Parathyroid adenoma (tissue), 2 donors: ENCODE measurements at regions not wholly inside any gene's neighbourhood (a gene's known extent, or its start where the extent isn't known, plus 50 kb on each side); places are given as distances from the start of the nearest gene placed in this dataset.

Experiments
- H2AFZ ChIP-seq: fragments of 300-600 bp; sonication (generic); one replicate; pipeline ENCODE4 v1.7.0; 2017; ENCODE audit warnings: antibody characterized with exemption, mild to moderate bottlenecking
- H3K27ac ChIP-seq: fragments of 300-600 bp; sonication (generic); one replicate; pipeline ENCODE4 v1.7.0; 2017
- H3K27me3 ChIP-seq: fragments of 300-600 bp; sonication (generic); one replicate; pipeline ENCODE4 v1.7.0; 2017; ENCODE audit warnings: low read length; ENCODE audit not compliant: control insufficient read depth, insufficient read depth
- H3K36me3 ChIP-seq: fragments of 300-600 bp; sonication (generic); one replicate; pipeline ENCODE4 v1.7.0; 2017; ENCODE audit warnings: low read length; ENCODE audit not compliant: control insufficient read depth, insufficient read depth
- H3K4me1 ChIP-seq: fragments of 300-600 bp; sonication (generic); one replicate; pipeline ENCODE4 v1.7.0; 2017; ENCODE audit warnings: control low read depth
- H3K4me2 ChIP-seq: fragments of 300-600 bp; sonication (generic); one replicate; pipeline ENCODE4 v1.7.0; 2017; ENCODE audit warnings: low read length
- H3K4me3 ChIP-seq: fragments of 300-600 bp; sonication (generic); one replicate; pipeline ENCODE4 v1.7.0; 2017; ENCODE audit warnings: low read depth, low read length
- H3K79me2 ChIP-seq: fragments of 300-600 bp; sonication (generic); one replicate; pipeline ENCODE4 v1.7.0; 2017; ENCODE audit warnings: control low read depth
- H3K9ac ChIP-seq: fragments of 300-600 bp; sonication (generic); one replicate; pipeline ENCODE4 v1.7.0; 2017; ENCODE audit warnings: mild to moderate bottlenecking
- H3K9me3 ChIP-seq: fragments of 300-600 bp; sonication (generic); one replicate; pipeline ENCODE4 v1.7.0; 2017; ENCODE audit warnings: low read length; ENCODE audit not compliant: control insufficient read depth
- TF ChIP-seq, protein P1 (sequence below): fragments of 300-600 bp; sonication (generic); IDR thresholded peaks from one replicate; pipeline ENCODE4 v1.7.0; 2017; ENCODE audit warnings: antibody characterized with exemption, mild to moderate bottlenecking
- donor health status: primary hyperparathyroidism.

DNA sequence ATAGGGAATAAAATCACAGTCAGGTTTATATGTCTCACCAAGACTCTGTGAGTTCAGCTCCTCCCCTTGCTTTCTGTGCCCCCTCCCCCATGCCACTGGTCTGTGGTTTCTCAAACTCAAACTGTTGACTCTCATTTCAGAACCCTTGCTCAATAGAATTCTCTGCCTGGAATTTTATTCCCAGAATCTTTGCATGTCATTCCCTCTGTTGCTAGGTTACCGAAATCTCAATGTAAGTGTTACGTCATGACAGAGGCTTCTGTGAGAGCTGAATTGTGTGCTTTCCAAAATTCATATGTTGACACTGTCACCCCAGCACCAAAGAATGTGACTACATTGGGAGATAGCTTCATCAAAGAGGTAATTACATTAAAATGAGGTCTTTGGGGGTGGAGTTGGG lies 1938.8 kb downstream of the TP53TG3F start:
- Histone ChIP-seq H3K27me3 (no peaks in the 10 kb centered on the region), H3K9ac (no peak overlapping the region), H3K36me3 (no peaks in the 10 kb centered on the region), H3K27ac (no peak overlapping the region), H3K79me2 (no peaks in the 10 kb centered on the region), H2AFZ (no peak overlapping the region), H3K4me1 (no peaks in the 10 kb centered on the region), H3K4me2 (no peak overlapping the region), H3K4me3 (no peak overlapping the region), H3K9me3 (no peaks in the 10 kb centered on the region)
- TF ChIP-seq, protein P1, sequence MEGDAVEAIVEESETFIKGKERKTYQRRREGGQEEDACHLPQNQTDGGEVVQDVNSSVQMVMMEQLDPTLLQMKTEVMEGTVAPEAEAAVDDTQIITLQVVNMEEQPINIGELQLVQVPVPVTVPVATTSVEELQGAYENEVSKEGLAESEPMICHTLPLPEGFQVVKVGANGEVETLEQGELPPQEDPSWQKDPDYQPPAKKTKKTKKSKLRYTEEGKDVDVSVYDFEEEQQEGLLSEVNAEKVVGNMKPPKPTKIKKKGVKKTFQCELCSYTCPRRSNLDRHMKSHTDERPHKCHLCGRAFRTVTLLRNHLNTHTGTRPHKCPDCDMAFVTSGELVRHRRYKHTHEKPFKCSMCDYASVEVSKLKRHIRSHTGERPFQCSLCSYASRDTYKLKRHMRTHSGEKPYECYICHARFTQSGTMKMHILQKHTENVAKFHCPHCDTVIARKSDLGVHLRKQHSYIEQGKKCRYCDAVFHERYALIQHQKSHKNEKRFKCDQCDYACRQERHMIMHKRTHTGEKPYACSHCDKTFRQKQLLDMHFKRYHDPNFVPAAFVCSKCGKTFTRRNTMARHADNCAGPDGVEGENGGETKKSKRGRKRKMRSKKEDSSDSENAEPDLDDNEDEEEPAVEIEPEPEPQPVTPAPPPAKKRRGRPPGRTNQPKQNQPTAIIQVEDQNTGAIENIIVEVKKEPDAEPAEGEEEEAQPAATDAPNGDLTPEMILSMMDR: no peak

DNA sequence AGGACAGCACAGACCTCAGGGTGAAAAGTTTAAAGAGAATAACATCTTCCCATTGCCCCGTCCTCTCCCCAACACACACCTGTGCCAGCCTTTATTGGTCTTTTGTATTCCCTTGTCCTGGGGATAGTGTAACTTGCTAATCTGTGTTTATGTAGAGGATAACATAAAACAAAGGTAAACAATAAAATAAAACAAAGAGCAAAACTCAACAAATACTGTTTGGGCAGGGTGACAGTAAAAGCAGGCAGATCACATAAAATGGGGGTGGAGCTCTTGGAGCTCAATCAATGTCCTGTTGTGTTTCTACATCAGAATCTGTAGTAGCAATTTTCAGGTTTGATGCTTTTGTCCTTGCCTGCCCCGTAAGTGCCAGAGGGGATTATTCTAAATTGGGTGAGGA lies 1939.7 kb downstream of the TP53TG3F start:
- no peak overlapping the region for H3K4me3 ChIP-seq
- no peak overlapping the region for H3K9ac ChIP-seq
- H3K79me2 ChIP-seq: no peaks in the 10 kb centered on the region
- no peaks in the 10 kb centered on the region for H3K27me3 ChIP-seq
- H3K4me2 ChIP-seq: no peak overlapping the region
- H3K36me3 ChIP-seq: no peaks in the 10 kb centered on the region
- no peak overlapping the region for H3K27ac ChIP-seq
- H2AFZ ChIP-seq: no peak overlapping the region
- no peaks in the 10 kb centered on the region for H3K4me1 ChIP-seq
- H3K9me3 ChIP-seq: no peaks in the 10 kb centered on the region
- TF ChIP-seq, protein P1: no peak

DNA sequence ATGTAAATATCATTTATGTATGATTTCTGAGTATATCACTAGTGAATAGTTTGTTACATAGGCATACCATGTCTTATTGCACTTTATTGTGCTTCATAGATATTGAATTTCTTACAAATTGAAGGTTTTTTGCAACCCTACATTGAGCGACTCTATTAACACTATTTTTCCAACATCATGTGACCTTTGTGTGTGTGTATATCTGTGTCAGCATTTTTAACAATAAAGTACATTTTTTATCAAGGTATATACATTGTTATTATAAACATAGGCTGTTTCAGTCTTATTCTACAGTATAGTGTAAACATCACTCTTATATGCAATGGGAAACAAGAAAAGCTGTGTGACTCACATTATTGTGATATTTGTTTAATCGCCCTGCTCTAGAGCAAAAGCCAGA lies 1944.9 kb downstream of the TP53TG3F start:
- no peaks in the 10 kb centered on the region for H3K27me3 ChIP-seq
- no peak overlapping the region for H3K27ac ChIP-seq
- no peaks in the 10 kb centered on the region for H3K36me3 ChIP-seq
- no peaks in the 10 kb centered on the region for H3K9me3 ChIP-seq
- no peaks in the 10 kb centered on the region for H3K4me1 ChIP-seq
- H3K79me2 ChIP-seq: no peaks in the 10 kb centered on the region
- no peak overlapping the region for H3K4me3 ChIP-seq
- no peak overlapping the region for H3K9ac ChIP-seq
- TF ChIP-seq, protein P1: no peak
- H2AFZ ChIP-seq: no peak overlapping the region
- H3K4me2 ChIP-seq: no peak overlapping the region

DNA sequence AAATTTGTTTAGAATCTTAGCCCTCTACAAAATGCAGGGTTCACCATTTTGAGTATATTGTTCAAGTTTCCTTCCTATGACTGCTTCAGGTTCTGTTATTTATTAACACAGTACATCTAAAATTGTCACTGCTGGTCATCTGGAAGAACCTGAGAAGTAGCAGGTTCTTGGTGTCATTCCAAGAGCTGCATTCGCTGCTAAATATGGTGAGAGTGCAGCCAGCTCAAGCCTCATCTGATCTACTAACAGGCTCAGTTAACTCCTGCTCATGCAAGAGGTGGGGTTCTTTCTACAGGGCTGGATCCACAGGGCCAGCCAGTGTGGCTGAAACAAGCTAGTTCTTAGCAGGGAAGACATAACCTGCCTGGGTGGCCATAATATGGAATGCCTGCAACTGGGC lies 1946.1 kb downstream of the TP53TG3F start:
- H3K27me3 ChIP-seq: no peaks in the 10 kb centered on the region
- no peak overlapping the region for H3K4me2 ChIP-seq
- no peak overlapping the region for H3K4me3 ChIP-seq
- no peak overlapping the region for H3K27ac ChIP-seq
- no peak overlapping the region for H2AFZ ChIP-seq
- H3K36me3 ChIP-seq: no peaks in the 10 kb centered on the region
- TF ChIP-seq, protein P1: no peak
- H3K4me1 ChIP-seq: no peaks in the 10 kb centered on the region
- H3K79me2 ChIP-seq: no peaks in the 10 kb centered on the region
- no peak overlapping the region for H3K9ac ChIP-seq
- no peaks in the 10 kb centered on the region for H3K9me3 ChIP-seq

- Histone ChIP-seq H3K4me3 (no peak overlapping the region), H3K27ac (no peak overlapping the region), H3K79me2 (no peaks in the 10 kb centered on the region), H3K27me3 (no peaks in the 10 kb centered on the region), H3K9ac (no peak overlapping the region), H2AFZ (no peak overlapping the region), H3K36me3 (no peaks in the 10 kb centered on the region), H3K4me2 (no peak overlapping the region), H3K4me1 (no peaks in the 10 kb centered on the region), H3K9me3 (no peaks in the 10 kb centered on the region)
- TF ChIP-seq, protein P1: no peak
Measured at GRCh38 chr16:35409503-35409902, 1950.1 kb downstream of the TP53TG3F start.
